Breast epithelium (tissue), 3 donors: ENCODE measurements at regions not wholly inside any gene's neighbourhood (a gene's known extent, or its start where the extent isn't known, plus 50 kb on each side); places are given as distances from the start of the nearest gene placed in this dataset.

Experiments used
- CTCF ChIP-seq, 3 donors: fragments of 450-650 bp; IDR thresholded peaks; one replicate each; pipeline ENCODE4 v1.5.1; 2016 to 2017; ENCODE audit warnings: antibody characterized with exemption in 3 of 3, mild to moderate bottlenecking in 3 of 3, moderate library complexity in 3 of 3
- POLR2A ChIP-seq: fragments of 450-650 bp; IDR thresholded peaks from one replicate; pipeline ENCODE4 v1.6.1; 2016; ENCODE audit warnings: antibody characterized with exemption, mild to moderate bottlenecking, moderate library complexity
- POLR2AphosphoS5 ChIP-seq, 3 donors: sonication (generic); formaldehyde crosslinking; IDR thresholded peaks; one replicate each; pipeline ENCODE4 v1.6.1; 2017; ENCODE audit warnings: antibody characterized with exemption in 3 of 3

- no peak for TF ChIP-seq POLR2A
- TF ChIP-seq POLR2AphosphoS5 (IDR thresholded peaks at IDR 0.05): no peak
- TF ChIP-seq CTCF (IDR thresholded peaks at IDR 0.05): no peak
Observed at GRCh38 chr9:36730414-36730813, 157.7 kb downstream of the MELK start.
